OCI-LY3 (cell line): ENCODE measurements at regions not wholly inside any gene's neighbourhood (a gene's known extent, or its start where the extent isn't known, plus 50 kb on each side); places are given as distances from the start of the nearest gene placed in this dataset.

ENCODE experiments used
- EZH2phosphoT487 ChIP-seq: fragments of 200-600 bp; shearing (Covaris generic); IDR thresholded peaks from 2 replicates; pipeline ENCODE4 v1.6.1; 2018; ENCODE audit warnings: antibody characterized with exemption, mixed run types, low read depth
- TF ChIP-seq, protein P1 (sequence below): fragments of 200-600, 300-600 bp; sonication (generic); IDR thresholded peaks from 2 replicates; pipeline ENCODE4 v1.5.1; 2014; ENCODE audit warnings: antibody characterized with exemption, low read length, low read depth

- TF ChIP-seq, protein P1, sequence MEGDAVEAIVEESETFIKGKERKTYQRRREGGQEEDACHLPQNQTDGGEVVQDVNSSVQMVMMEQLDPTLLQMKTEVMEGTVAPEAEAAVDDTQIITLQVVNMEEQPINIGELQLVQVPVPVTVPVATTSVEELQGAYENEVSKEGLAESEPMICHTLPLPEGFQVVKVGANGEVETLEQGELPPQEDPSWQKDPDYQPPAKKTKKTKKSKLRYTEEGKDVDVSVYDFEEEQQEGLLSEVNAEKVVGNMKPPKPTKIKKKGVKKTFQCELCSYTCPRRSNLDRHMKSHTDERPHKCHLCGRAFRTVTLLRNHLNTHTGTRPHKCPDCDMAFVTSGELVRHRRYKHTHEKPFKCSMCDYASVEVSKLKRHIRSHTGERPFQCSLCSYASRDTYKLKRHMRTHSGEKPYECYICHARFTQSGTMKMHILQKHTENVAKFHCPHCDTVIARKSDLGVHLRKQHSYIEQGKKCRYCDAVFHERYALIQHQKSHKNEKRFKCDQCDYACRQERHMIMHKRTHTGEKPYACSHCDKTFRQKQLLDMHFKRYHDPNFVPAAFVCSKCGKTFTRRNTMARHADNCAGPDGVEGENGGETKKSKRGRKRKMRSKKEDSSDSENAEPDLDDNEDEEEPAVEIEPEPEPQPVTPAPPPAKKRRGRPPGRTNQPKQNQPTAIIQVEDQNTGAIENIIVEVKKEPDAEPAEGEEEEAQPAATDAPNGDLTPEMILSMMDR, result no peak
- TF ChIP-seq EZH2phosphoT487, result no peak
Observed at GRCh38 chr9:136610426-136610825, 52.3 kb upstream of the EGFL7 start.
